ENCODE measurements at regions not wholly inside any gene's neighbourhood (a gene's known extent, or its start where the extent isn't known, plus 50 kb on each side); places are given as distances from the start of the nearest gene placed in this dataset.
"Not testable (repeated sequence)": the region's sequence is repeated elsewhere in the genome, so short reads cannot be mapped to it uniquely, and the experiment has no call there.

DNA sequence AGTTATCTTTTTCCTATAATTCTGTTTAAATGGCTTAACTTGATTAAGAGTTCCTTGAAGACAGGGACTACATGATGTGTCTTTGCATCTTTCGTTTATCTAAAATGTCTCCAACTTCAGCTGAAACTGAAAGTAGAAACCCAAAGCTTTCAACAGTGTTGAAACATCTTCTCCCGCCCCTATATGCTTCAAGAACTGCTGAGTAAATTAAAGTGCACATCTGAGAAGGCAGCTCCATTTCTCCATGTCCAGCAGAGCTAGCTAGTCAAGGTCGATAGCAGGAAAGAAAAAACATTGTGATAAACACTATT, 185.7 kb upstream of the TBL1X start:
- Histone ChIP-seq H3K27me3 (ENCODE audit: control insufficient read depth, insufficient read depth, low read length) (no peaks in the 10 kb centered on the region), H3K9me3 (replicated peaks; ENCODE audit: low read length) (no peaks in the 10 kb centered on the region), H3K9ac (ENCODE audit: low read depth, low read length) (no peak overlapping the region), H3K4me2 (ENCODE audit: low read length) (peak overlapping the region; percentile 59), H3K4me1 (ENCODE audit: control insufficient read depth, insufficient read depth, low read length) (no peaks in the 10 kb centered on the region), H3K36me3 (ENCODE audit: insufficient read depth, low read length) (no peaks in the 10 kb centered on the region), H3K4me3 (ENCODE audit: low read length) (peak overlapping the region; percentile 47)

DNA sequence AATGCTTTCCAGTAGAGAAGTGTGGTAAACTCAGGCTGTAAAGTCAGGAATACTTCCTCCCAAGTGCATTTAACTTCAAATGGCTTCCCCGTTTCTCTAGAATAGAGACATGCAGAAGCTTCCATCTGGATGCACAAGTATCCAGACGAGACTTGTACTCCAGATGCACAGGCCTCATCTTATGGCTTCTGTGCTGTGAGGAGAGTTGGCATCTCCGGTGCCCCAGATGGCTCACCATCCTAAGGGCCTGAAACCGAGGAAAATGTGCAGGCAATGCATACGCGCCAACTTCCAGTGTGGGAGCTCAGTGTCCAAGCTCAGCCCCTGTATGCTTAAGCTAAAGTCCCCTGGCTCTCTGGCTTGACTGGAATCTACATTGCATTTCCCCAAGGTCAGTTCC, 184.0 kb upstream of the TBL1X start:
- Histone ChIP-seq H3K4me1 (ENCODE audit: control insufficient read depth, insufficient read depth, low read length) (no peaks in the 10 kb centered on the region), H3K27me3 (ENCODE audit: control insufficient read depth, insufficient read depth, low read length) (no peaks in the 10 kb centered on the region), H3K9ac (ENCODE audit: low read depth, low read length) (no peak overlapping the region), H3K4me2 (ENCODE audit: low read length) (no peak overlapping the region), H3K9me3 (replicated peaks; ENCODE audit: low read length) (no peaks in the 10 kb centered on the region), H3K36me3 (ENCODE audit: insufficient read depth, low read length) (no peaks in the 10 kb centered on the region), H3K4me3 (ENCODE audit: low read length) (no peak overlapping the region)

- H3K36me3 ChIP-seq (ENCODE audit: insufficient read depth, low read length) = no peaks in the 10 kb centered on the region
- H3K9ac ChIP-seq (ENCODE audit: low read depth, low read length) = no peak overlapping the region
- H3K9me3 ChIP-seq (replicated peaks; ENCODE audit: low read length) = no peaks in the 10 kb centered on the region
- H3K4me2 ChIP-seq (ENCODE audit: low read length) = no peak overlapping the region
- H3K27me3 ChIP-seq (ENCODE audit: control insufficient read depth, insufficient read depth, low read length) = no peaks in the 10 kb centered on the region
- no peaks in the 10 kb centered on the region for H3K4me1 ChIP-seq (ENCODE audit: control insufficient read depth, insufficient read depth, low read length)
- H3K4me3 ChIP-seq (ENCODE audit: low read length) = no peak overlapping the region
Observed at GRCh38 chrX:9282325-9282724, 182.5 kb upstream of the TBL1X start.

DNA sequence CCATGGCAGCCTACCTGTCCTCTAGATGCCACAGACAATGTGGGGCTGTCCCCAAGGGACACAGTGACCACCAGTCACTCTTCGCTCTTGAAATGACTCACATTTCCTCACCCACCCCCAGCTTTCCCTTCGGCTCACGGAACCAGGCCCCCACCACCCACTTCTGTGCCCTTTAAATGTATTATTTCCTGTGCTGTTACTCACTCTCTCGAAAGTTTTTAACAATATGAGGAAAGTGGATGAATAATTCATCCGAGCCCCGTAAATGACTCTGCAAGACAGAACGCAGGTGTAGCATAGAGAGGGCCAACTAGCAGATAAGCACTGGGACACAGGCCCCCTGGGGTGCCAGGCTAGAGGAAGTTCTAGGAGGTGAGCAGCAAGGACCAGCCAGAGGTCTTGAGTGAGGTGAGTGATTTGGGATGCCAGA, 179.5 kb upstream of the TBL1X start:
- H3K36me3 ChIP-seq (ENCODE audit: insufficient read depth, low read length) = no peaks in the 10 kb centered on the region
- H3K9ac ChIP-seq (ENCODE audit: low read depth, low read length) = no peak overlapping the region
- H3K4me2 ChIP-seq (ENCODE audit: low read length) = no peak overlapping the region
- no peaks in the 10 kb centered on the region for H3K4me1 ChIP-seq (ENCODE audit: control insufficient read depth, insufficient read depth, low read length)
- no peaks in the 10 kb centered on the region for H3K9me3 ChIP-seq (replicated peaks; ENCODE audit: low read length)
- no peak overlapping the region for H3K4me3 ChIP-seq (ENCODE audit: low read length)
- H3K27me3 ChIP-seq (ENCODE audit: control insufficient read depth, insufficient read depth, low read length) = no peaks in the 10 kb centered on the region

- H3K36me3 ChIP-seq (ENCODE audit: insufficient read depth, low read length) = no peaks in the 10 kb centered on the region
- no peak overlapping the region for H3K9ac ChIP-seq (ENCODE audit: low read depth, low read length)
- H3K4me3 ChIP-seq (ENCODE audit: low read length) = no peak overlapping the region
- H3K4me2 ChIP-seq (ENCODE audit: low read length) = no peak overlapping the region
- no peaks in the 10 kb centered on the region for H3K27me3 ChIP-seq (ENCODE audit: control insufficient read depth, insufficient read depth, low read length)
- H3K9me3 ChIP-seq (replicated peaks; ENCODE audit: low read length) = no peaks in the 10 kb centered on the region
- no peaks in the 10 kb centered on the region for H3K4me1 ChIP-seq (ENCODE audit: control insufficient read depth, insufficient read depth, low read length)
Observed at GRCh38 chrX:9286234-9286633, 178.6 kb upstream of the TBL1X start.

DNA sequence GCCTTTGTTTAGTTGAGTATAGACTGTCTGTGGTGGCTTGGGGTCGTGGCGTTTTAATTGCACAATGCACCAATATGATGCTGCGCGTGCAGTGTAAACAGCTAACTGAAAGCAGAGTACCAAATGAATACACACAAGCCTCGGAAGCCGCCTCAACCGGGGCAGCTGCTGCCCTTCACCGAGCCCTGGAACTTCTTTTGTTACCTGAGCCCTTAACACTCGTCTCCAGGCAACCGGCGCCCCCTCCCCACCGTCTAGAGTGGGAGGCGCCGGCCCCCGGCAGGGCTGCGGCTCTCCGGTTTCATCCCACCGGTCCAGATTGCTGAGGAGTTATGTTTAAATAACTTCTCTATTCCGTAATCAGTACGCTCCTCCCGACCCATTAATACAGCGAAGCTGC, 173.2 kb upstream of the TBL1X start:
- H3K27me3 ChIP-seq (ENCODE audit: control insufficient read depth, insufficient read depth, low read length) = peaks cover 4% of the 10 kb centered on the region
- no peak overlapping the region for H3K9ac ChIP-seq (ENCODE audit: low read depth, low read length)
- no peaks in the 10 kb centered on the region for H3K9me3 ChIP-seq (replicated peaks; ENCODE audit: low read length)
- H3K4me3 ChIP-seq (ENCODE audit: low read length) = no peak overlapping the region
- no peak overlapping the region for H3K4me2 ChIP-seq (ENCODE audit: low read length)
- no peaks in the 10 kb centered on the region for H3K4me1 ChIP-seq (ENCODE audit: control insufficient read depth, insufficient read depth, low read length)
- H3K36me3 ChIP-seq (ENCODE audit: insufficient read depth, low read length) = no peaks in the 10 kb centered on the region

DNA sequence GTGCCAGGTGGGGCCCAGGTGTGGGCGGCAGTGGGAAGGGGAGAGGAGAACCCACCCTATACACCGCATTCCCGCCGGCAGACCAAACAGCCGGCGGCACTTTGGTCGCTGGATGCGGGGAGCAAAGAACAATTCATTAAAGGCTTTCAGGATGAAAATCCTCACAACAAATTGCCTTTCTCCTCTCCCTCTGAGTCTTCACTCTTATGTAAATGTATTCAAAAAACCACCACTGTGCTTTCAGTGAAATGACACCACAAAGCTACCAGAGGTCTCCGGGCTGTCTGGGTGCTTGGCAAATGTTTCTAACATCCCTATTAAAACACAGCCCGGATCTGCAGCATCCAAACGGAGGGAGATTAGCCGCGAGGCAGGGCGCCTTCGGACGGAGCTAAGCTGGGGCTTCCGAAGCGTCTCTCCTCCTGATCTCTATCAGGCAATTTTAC, 171.8 kb upstream of the TBL1X start:
- H3K27me3 ChIP-seq (ENCODE audit: control insufficient read depth, insufficient read depth, low read length) = peaks cover 4% of the 10 kb centered on the region
- no peak overlapping the region for H3K4me3 ChIP-seq (ENCODE audit: low read length)

DNA sequence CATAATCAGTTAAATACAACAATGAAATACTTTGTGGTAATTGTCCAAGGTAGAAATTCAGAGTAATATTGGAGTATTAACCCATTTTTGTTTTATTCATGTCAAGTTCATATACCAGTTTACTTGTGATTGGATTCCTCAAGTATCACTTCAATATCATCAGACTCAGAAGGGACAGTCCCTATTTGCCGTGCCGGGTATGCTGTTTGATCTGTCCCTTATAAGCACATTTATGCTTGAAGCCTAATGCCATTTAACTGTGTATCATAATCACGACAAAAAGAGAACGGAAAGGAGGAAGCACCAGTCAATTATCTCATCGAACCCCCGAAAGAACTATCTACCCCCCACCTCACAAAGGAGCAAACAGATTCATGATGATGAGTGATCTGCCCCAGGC, 171.0 kb upstream of the TBL1X start:
- H3K4me2 ChIP-seq (ENCODE audit: low read length) = no peak overlapping the region
- H3K36me3 ChIP-seq (ENCODE audit: insufficient read depth, low read length) = no peaks in the 10 kb centered on the region
- no peak overlapping the region for H3K4me3 ChIP-seq (ENCODE audit: low read length)
- peaks cover 4% of the 10 kb centered on the region for H3K27me3 ChIP-seq (ENCODE audit: control insufficient read depth, insufficient read depth, low read length)
- H3K9ac ChIP-seq (ENCODE audit: low read depth, low read length) = no peak overlapping the region
- no peaks in the 10 kb centered on the region for H3K4me1 ChIP-seq (ENCODE audit: control insufficient read depth, insufficient read depth, low read length)
- H3K9me3 ChIP-seq (replicated peaks; ENCODE audit: low read length) = no peaks in the 10 kb centered on the region

More for the DNA sequence above, 171.8 kb upstream of the TBL1X start:
- Histone ChIP-seq H3K36me3 (ENCODE audit: insufficient read depth, low read length) (no peaks in the 10 kb centered on the region), H3K9me3 (replicated peaks; ENCODE audit: low read length) (no peaks in the 10 kb centered on the region), H3K4me1 (ENCODE audit: control insufficient read depth, insufficient read depth, low read length) (no peaks in the 10 kb centered on the region), H3K4me2 (ENCODE audit: low read length) (no peak overlapping the region), H3K9ac (ENCODE audit: low read depth, low read length) (no peak overlapping the region)

GRCh38 chrX:9295551-9295950, 169.3 kb upstream of the TBL1X start:
- Histone ChIP-seq H3K4me1 (ENCODE audit: control insufficient read depth, insufficient read depth, low read length) (no peaks in the 10 kb centered on the region), H3K36me3 (ENCODE audit: insufficient read depth, low read length) (no peaks in the 10 kb centered on the region), H3K4me2 (ENCODE audit: low read length) (no peak overlapping the region), H3K9me3 (replicated peaks; ENCODE audit: low read length) (no peaks in the 10 kb centered on the region), H3K9ac (ENCODE audit: low read depth, low read length) (no peak overlapping the region), H3K27me3 (ENCODE audit: control insufficient read depth, insufficient read depth, low read length) (peaks cover 4% of the 10 kb centered on the region), H3K4me3 (ENCODE audit: low read length) (no peak overlapping the region)

- Histone ChIP-seq H3K9me3 (replicated peaks; ENCODE audit: low read length) (no peaks in the 10 kb centered on the region), H3K4me3 (ENCODE audit: low read length) (no peak overlapping the region), H3K9ac (ENCODE audit: low read depth, low read length) (no peak overlapping the region), H3K4me1 (ENCODE audit: control insufficient read depth, insufficient read depth, low read length) (no peaks in the 10 kb centered on the region), H3K4me2 (ENCODE audit: low read length) (no peak overlapping the region), H3K27me3 (ENCODE audit: control insufficient read depth, insufficient read depth, low read length) (peaks cover 4% of the 10 kb centered on the region), H3K36me3 (ENCODE audit: insufficient read depth, low read length) (no peaks in the 10 kb centered on the region)
Observed at GRCh38 chrX:9298221-9298620, 166.6 kb upstream of the TBL1X start.

DNA sequence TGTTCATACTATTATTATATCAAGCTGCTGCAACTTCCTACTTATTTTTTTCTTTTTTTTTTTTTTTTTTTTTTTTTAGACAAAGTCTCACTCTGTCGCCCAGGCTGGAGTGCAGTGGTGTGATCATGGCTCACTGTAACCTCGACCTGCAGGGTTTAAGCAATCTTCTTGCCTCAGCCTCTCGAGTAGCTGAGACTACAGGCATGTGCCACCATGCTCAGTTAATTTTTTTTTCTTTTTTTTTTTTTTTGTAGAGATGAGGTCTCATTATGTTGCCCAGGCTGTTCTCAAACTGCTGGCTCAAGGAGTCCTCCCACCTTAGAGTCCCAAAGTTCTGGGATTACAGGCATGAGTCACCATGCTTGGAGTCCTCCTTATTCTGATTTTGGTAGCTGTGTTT, 165.2 kb upstream of the TBL1X start:
- not testable (repeated sequence) for H3K9me3 ChIP-seq (replicated peaks; ENCODE audit: low read length); H3K36me3 ChIP-seq (ENCODE audit: insufficient read depth, low read length); H3K27me3 ChIP-seq (ENCODE audit: control insufficient read depth, insufficient read depth, low read length); H3K4me1 ChIP-seq (ENCODE audit: control insufficient read depth, insufficient read depth, low read length); H3K4me3 ChIP-seq (ENCODE audit: low read length); H3K4me2 ChIP-seq (ENCODE audit: low read length); H3K9ac ChIP-seq (ENCODE audit: low read depth, low read length)

- H3K4me2 ChIP-seq (ENCODE audit: low read length) = no peak overlapping the region
- no peak overlapping the region for H3K4me3 ChIP-seq (ENCODE audit: low read length)
- H3K9me3 ChIP-seq (replicated peaks; ENCODE audit: low read length) = no peaks in the 10 kb centered on the region
- no peak overlapping the region for H3K9ac ChIP-seq (ENCODE audit: low read depth, low read length)
- H3K27me3 ChIP-seq (ENCODE audit: control insufficient read depth, insufficient read depth, low read length) = no peaks in the 10 kb centered on the region
- no peaks in the 10 kb centered on the region for H3K4me1 ChIP-seq (ENCODE audit: control insufficient read depth, insufficient read depth, low read length)
- no peaks in the 10 kb centered on the region for H3K36me3 ChIP-seq (ENCODE audit: insufficient read depth, low read length)
Observed at GRCh38 chrX:9301836-9302235, 163.0 kb upstream of the TBL1X start.
